HL-60 (cell line): ENCODE measurements at regions not wholly inside any gene's neighbourhood (a gene's known extent, or its start where the extent isn't known, plus 50 kb on each side); places are given as distances from the start of the nearest gene placed in this dataset.

Source experiments
- GABPA ChIP-seq: IDR thresholded peaks from 2 replicates; pipeline ENCODE4 v1.6.1; 2012; ENCODE audit warnings: low read depth
- POLR2AphosphoS5 ChIP-seq: IDR thresholded peaks from 2 replicates; pipeline ENCODE4 v1.6.1; 2012; ENCODE audit warnings: low read depth
- TF ChIP-seq, protein P1 (sequence below): IDR thresholded peaks from one replicate; pipeline ENCODE4 v1.5.1; 2011; ENCODE audit warnings: low read length, control low read depth, inconsistent platforms; ENCODE audit not compliant: insufficient read depth

DNA sequence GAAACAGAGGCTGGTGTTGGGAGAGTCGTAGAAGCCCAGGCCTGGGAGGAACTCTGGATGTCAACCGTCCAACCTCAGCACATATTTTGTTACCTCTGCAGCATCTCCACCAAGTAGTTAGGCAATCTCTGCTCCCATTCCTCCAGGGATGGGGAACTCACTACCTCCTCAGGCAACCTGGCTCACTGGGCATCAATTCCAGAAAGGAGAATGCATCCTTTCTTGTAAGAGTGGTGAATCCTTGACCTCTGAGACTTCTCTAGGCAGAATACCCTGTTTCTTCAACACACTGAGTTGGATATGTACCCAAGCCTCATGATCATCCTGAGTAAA is 136.7 kb upstream of the ZMIZ1 start:
- TF ChIP-seq, protein P1, sequence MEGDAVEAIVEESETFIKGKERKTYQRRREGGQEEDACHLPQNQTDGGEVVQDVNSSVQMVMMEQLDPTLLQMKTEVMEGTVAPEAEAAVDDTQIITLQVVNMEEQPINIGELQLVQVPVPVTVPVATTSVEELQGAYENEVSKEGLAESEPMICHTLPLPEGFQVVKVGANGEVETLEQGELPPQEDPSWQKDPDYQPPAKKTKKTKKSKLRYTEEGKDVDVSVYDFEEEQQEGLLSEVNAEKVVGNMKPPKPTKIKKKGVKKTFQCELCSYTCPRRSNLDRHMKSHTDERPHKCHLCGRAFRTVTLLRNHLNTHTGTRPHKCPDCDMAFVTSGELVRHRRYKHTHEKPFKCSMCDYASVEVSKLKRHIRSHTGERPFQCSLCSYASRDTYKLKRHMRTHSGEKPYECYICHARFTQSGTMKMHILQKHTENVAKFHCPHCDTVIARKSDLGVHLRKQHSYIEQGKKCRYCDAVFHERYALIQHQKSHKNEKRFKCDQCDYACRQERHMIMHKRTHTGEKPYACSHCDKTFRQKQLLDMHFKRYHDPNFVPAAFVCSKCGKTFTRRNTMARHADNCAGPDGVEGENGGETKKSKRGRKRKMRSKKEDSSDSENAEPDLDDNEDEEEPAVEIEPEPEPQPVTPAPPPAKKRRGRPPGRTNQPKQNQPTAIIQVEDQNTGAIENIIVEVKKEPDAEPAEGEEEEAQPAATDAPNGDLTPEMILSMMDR, result no peak
- no peak for TF ChIP-seq POLR2AphosphoS5
- no peak for TF ChIP-seq GABPA
